ENCODE measurements at regions not wholly inside any gene's neighbourhood (a gene's known extent, or its start where the extent isn't known, plus 50 kb on each side); places are given as distances from the start of the nearest gene placed in this dataset.

DNA sequence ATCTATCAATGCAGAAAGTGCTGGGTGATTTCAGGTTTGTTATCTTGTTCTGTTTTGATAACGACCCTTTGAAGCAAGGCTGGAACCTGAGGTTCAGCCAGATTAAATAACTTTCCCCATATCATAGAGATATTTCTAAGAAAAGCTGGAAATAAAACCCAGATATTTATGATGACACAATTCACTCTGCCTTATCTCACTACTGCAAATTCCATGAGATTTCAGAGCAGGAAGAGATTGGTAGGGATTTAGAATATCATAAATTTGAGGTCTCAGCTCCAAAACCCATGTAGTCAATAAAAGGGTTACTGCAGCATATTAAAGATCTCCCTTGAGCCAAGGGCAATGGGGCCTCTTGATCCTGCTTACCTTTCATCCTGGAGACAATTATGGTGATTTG lies 692.5 kb upstream of the IGFBP3 start:
- Mint-ChIP-seq H3K27me3 (ENCODE audit: insufficient read depth, low read depth, poor library complexity) (no peaks in the 10 kb centered on the region), H3K4me3 (no peak overlapping the region), H3K9me3 (no peaks in the 10 kb centered on the region), H3K4me1 (no peaks in the 10 kb centered on the region; the same call in 2 of the 3 replicates), H3K27ac (no peak overlapping the region), H3K36me3 (ENCODE audit: low read depth) (no peaks in the 10 kb centered on the region)
- Histone ChIP-seq H3K4me1 (ENCODE audit: insufficient read depth) (no peaks in the 10 kb centered on the region), H3K27me3 (ENCODE audit: insufficient read depth) (no peaks in the 10 kb centered on the region), H3K9me2 (ENCODE audit: insufficient read depth) (peaks cover 6% of the 10 kb centered on the region; the same call in 1 of the 2 replicates), H4K20me1 (replicated peaks; ENCODE audit: insufficient read depth) (no peaks in the 10 kb centered on the region), H3K79me2 (replicated peaks; ENCODE audit: insufficient read depth) (no peaks in the 10 kb centered on the region), H3K4me2 (no peak overlapping the region), H3K4me3 (no peak overlapping the region), H3F3A (replicated peaks; ENCODE audit: low read depth) (no peaks in the 10 kb centered on the region), H3K27ac (ENCODE audit: low read depth) (no peak overlapping the region), H3K36me3 (ENCODE audit: insufficient read depth) (no peaks in the 10 kb centered on the region), H2AFZ (no peak overlapping the region)
- DNase-seq (ENCODE audit: low spot score) (no peak), ATAC-seq (no peak)
- TF ChIP-seq ZNF114 (CRISPR knock-in tag; IDR thresholded peaks at IDR 0.05): no peak
- TF ChIP-seq, protein P1, sequence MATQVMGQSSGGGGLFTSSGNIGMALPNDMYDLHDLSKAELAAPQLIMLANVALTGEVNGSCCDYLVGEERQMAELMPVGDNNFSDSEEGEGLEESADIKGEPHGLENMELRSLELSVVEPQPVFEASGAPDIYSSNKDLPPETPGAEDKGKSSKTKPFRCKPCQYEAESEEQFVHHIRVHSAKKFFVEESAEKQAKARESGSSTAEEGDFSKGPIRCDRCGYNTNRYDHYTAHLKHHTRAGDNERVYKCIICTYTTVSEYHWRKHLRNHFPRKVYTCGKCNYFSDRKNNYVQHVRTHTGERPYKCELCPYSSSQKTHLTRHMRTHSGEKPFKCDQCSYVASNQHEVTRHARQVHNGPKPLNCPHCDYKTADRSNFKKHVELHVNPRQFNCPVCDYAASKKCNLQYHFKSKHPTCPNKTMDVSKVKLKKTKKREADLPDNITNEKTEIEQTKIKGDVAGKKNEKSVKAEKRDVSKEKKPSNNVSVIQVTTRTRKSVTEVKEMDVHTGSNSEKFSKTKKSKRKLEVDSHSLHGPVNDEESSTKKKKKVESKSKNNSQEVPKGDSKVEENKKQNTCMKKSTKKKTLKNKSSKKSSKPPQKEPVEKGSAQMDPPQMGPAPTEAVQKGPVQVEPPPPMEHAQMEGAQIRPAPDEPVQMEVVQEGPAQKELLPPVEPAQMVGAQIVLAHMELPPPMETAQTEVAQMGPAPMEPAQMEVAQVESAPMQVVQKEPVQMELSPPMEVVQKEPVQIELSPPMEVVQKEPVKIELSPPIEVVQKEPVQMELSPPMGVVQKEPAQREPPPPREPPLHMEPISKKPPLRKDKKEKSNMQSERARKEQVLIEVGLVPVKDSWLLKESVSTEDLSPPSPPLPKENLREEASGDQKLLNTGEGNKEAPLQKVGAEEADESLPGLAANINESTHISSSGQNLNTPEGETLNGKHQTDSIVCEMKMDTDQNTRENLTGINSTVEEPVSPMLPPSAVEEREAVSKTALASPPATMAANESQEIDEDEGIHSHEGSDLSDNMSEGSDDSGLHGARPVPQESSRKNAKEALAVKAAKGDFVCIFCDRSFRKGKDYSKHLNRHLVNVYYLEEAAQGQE (IDR thresholded peaks at IDR 0.05; ENCODE audit: unreplicated experiment): no peak
- no peak for TF ChIP-seq EZH2 (IDR thresholded peaks at IDR 0.05; ENCODE audit: low read depth, unreplicated experiment)
- no peak for TF ChIP-seq JUNB (IDR thresholded peaks at IDR 0.05; ENCODE audit: unreplicated experiment)
- no peak for TF ChIP-seq ZNF331 (CRISPR knock-in tag; IDR thresholded peaks at IDR 0.05; ENCODE audit: low read depth)
- TF ChIP-seq, protein P2, sequence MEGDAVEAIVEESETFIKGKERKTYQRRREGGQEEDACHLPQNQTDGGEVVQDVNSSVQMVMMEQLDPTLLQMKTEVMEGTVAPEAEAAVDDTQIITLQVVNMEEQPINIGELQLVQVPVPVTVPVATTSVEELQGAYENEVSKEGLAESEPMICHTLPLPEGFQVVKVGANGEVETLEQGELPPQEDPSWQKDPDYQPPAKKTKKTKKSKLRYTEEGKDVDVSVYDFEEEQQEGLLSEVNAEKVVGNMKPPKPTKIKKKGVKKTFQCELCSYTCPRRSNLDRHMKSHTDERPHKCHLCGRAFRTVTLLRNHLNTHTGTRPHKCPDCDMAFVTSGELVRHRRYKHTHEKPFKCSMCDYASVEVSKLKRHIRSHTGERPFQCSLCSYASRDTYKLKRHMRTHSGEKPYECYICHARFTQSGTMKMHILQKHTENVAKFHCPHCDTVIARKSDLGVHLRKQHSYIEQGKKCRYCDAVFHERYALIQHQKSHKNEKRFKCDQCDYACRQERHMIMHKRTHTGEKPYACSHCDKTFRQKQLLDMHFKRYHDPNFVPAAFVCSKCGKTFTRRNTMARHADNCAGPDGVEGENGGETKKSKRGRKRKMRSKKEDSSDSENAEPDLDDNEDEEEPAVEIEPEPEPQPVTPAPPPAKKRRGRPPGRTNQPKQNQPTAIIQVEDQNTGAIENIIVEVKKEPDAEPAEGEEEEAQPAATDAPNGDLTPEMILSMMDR (conservative IDR thresholded peaks at IDR 0.05; ENCODE audit: low read depth in 2 of 2): no peak
- TF ChIP-seq POLR2AphosphoS5 (IDR thresholded peaks at IDR 0.05; ENCODE audit: low read depth): no peak
- TF ChIP-seq, protein P3, sequence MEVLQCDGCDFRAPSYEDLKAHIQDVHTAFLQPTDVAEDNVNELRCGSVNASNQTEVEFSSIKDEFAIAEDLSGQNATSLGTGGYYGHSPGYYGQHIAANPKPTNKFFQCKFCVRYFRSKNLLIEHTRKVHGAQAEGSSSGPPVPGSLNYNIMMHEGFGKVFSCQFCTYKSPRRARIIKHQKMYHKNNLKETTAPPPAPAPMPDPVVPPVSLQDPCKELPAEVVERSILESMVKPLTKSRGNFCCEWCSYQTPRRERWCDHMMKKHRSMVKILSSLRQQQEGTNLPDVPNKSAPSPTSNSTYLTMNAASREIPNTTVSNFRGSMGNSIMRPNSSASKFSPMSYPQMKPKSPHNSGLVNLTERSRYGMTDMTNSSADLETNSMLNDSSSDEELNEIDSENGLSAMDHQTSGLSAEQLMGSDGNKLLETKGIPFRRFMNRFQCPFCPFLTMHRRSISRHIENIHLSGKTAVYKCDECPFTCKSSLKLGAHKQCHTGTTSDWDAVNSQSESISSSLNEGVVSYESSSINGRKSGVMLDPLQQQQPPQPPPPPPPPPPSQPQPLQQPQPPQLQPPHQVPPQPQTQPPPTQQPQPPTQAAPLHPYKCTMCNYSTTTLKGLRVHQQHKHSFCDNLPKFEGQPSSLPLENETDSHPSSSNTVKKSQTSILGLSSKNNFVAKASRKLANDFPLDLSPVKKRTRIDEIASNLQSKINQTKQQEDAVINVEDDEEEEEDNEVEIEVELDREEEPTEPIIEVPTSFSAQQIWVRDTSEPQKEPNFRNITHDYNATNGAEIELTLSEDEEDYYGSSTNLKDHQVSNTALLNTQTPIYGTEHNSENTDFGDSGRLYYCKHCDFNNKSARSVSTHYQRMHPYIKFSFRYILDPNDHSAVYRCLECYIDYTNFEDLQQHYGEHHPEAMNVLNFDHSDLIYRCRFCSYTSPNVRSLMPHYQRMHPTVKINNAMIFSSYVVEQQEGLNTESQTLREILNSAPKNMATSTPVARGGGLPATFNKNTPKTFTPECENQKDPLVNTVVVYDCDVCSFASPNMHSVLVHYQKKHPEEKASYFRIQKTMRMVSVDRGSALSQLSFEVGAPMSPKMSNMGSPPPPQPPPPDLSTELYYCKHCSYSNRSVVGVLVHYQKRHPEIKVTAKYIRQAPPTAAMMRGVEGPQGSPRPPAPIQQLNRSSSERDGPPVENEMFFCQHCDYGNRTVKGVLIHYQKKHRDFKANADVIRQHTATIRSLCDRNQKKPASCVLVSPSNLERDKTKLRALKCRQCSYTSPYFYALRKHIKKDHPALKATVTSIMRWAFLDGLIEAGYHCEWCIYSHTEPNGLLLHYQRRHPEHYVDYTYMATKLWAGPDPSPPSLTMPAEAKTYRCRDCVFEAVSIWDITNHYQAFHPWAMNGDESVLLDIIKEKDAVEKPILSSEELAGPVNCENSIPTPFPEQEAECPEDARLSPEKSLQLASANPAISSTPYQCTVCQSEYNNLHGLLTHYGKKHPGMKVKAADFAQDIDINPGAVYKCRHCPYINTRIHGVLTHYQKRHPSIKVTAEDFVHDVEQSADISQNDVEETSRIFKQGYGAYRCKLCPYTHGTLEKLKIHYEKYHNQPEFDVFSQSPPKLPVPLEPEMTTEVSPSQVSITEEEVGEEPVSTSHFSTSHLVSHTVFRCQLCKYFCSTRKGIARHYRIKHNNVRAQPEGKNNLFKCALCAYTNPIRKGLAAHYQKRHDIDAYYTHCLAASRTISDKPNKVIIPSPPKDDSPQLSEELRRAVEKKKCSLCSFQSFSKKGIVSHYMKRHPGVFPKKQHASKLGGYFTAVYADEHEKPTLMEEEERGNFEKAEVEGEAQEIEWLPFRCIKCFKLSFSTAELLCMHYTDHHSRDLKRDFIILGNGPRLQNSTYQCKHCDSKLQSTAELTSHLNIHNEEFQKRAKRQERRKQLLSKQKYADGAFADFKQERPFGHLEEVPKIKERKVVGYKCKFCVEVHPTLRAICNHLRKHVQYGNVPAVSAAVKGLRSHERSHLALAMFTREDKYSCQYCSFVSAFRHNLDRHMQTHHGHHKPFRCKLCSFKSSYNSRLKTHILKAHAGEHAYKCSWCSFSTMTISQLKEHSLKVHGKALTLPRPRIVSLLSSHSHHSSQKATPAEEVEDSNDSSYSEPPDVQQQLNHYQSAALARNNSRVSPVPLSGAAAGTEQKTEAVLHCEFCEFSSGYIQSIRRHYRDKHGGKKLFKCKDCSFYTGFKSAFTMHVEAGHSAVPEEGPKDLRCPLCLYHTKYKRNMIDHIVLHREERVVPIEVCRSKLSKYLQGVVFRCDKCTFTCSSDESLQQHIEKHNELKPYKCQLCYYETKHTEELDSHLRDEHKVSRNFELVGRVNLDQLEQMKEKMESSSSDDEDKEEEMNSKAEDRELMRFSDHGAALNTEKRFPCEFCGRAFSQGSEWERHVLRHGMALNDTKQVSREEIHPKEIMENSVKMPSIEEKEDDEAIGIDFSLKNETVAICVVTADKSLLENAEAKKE (CRISPR knock-in tag; IDR thresholded peaks at IDR 0.05): no peak
- no peak for TF ChIP-seq NANOG (IDR thresholded peaks at IDR 0.05; ENCODE audit: borderline replicate concordance)
- TF ChIP-seq, protein P4, sequence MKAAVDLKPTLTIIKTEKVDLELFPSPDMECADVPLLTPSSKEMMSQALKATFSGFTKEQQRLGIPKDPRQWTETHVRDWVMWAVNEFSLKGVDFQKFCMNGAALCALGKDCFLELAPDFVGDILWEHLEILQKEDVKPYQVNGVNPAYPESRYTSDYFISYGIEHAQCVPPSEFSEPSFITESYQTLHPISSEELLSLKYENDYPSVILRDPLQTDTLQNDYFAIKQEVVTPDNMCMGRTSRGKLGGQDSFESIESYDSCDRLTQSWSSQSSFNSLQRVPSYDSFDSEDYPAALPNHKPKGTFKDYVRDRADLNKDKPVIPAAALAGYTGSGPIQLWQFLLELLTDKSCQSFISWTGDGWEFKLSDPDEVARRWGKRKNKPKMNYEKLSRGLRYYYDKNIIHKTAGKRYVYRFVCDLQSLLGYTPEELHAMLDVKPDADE (IDR thresholded peaks at IDR 0.05): no peak
- TF ChIP-seq CREB1 (CRISPR knock-in tag; IDR thresholded peaks at IDR 0.05; ENCODE audit: low read depth): no peak
- no peak for TF ChIP-seq STAT1 (IDR thresholded peaks at IDR 0.05; ENCODE audit: unreplicated experiment)
- TF ChIP-seq EZH2phosphoT487 (IDR thresholded peaks at IDR 0.05; ENCODE audit: unreplicated experiment): no peak
